ENCODE measurements at regions not wholly inside any gene's neighbourhood (a gene's known extent, or its start where the extent isn't known, plus 50 kb on each side); places are given as distances from the start of the nearest gene placed in this dataset.

DNA sequence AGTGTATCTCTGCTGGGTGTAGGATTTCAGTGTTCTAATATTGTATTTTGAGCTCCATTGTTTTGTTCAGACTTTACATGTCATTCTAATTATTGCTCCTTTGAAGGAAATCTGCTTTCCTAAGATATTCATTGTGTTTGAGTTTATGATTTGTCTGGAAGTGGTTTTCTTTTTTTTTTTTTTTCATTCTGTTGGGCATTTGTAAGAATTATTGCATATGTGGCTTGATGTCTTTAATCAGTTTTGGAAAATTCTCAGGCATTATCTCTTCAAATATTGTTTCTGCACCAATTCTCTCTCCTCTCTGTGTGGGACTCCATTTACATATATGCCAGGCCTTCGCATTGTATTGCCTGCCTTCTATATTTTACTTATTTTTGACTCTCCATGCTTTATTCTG is 65.8 kb upstream of the RNU6-1 start:
- H3K4me1 ChIP-seq (ENCODE audit: control insufficient read depth, insufficient read depth, low read depth, low read length) = no peaks in the 10 kb centered on the region
- H2BK15ac ChIP-seq (ENCODE audit: low read depth, poor library complexity, severe bottlenecking) = no peak overlapping the region
- no peak overlapping the region for H3K27ac ChIP-seq (ENCODE audit: low read length, poor library complexity, severe bottlenecking)
- no peak overlapping the region for H3K4me2 ChIP-seq (ENCODE audit: low read length, poor library complexity, severe bottlenecking)
- no peak overlapping the region for H3K4me3 ChIP-seq (ENCODE audit: insufficient read depth in 1 of 2, low read depth in 1 of 2, low read length in 2 of 2)
- H4K8ac ChIP-seq (ENCODE audit: low read length) = no peak overlapping the region
- no peaks in the 10 kb centered on the region for H3K79me1 ChIP-seq (replicated peaks; ENCODE audit: low read length, poor library complexity, severe bottlenecking)
- H3K4ac ChIP-seq (ENCODE audit: low read depth in 1 of 2, low read length in 2 of 2) = no peak overlapping the region
- H2AK5ac ChIP-seq (ENCODE audit: low read length, severe bottlenecking) = no peak overlapping the region
- no peak overlapping the region for H3K18ac ChIP-seq (ENCODE audit: low read depth in 1 of 2, low read length in 2 of 2)
- no peak overlapping the region for H2BK12ac ChIP-seq (ENCODE audit: low read length in 2 of 2)
- no peak for DNase-seq
- 67% methylated on average over 1 of the region's 1 CpG for WGBS
- H2BK5ac ChIP-seq (ENCODE audit: low read depth, low read length, poor library complexity, severe bottlenecking) = no peak overlapping the region
- no peak overlapping the region for H4K91ac ChIP-seq (ENCODE audit: low read length)
- no peak overlapping the region for H2AFZ ChIP-seq (ENCODE audit: low read depth, low read length)
- no peak overlapping the region for H3K23ac ChIP-seq (ENCODE audit: low read length in 2 of 2)
- no peak overlapping the region for H3K14ac ChIP-seq (ENCODE audit: low read length in 2 of 2)
- H3K27me3 ChIP-seq (ENCODE audit: control insufficient read depth in 1 of 2, insufficient read depth in 1 of 2, low read length in 2 of 2) = no peaks in the 10 kb centered on the region
- no peak overlapping the region for H2BK120ac ChIP-seq (ENCODE audit: low read depth, low read length)
- peaks cover 24% of the 10 kb centered on the region for H3K9me3 ChIP-seq (ENCODE audit: control insufficient read depth, low read length)
- H3K36me3 ChIP-seq (ENCODE audit: control insufficient read depth in 1 of 2, insufficient read depth in 2 of 2, low read depth in 1 of 2, low read length in 2 of 2) = no peaks in the 10 kb centered on the region
- no peak overlapping the region for H3K9ac ChIP-seq (ENCODE audit: low read length)

- Histone ChIP-seq H2BK5ac (ENCODE audit: low read depth, low read length, poor library complexity, severe bottlenecking) (no peak overlapping the region), H3K4me3 (ENCODE audit: insufficient read depth in 1 of 2, low read depth in 1 of 2, low read length in 2 of 2) (no peak overlapping the region), H3K79me1 (replicated peaks; ENCODE audit: low read length, poor library complexity, severe bottlenecking) (no peaks in the 10 kb centered on the region), H2AK5ac (ENCODE audit: low read length, severe bottlenecking) (no peak overlapping the region), H3K27ac (ENCODE audit: low read length, poor library complexity, severe bottlenecking) (no peak overlapping the region), H3K23ac (ENCODE audit: low read length in 2 of 2) (no peak overlapping the region), H4K91ac (ENCODE audit: low read length) (no peak overlapping the region), H3K9me3 (ENCODE audit: control insufficient read depth, low read length) (peaks cover 24% of the 10 kb centered on the region), H4K8ac (ENCODE audit: low read length) (no peak overlapping the region), H3K36me3 (ENCODE audit: control insufficient read depth in 1 of 2, insufficient read depth in 2 of 2, low read depth in 1 of 2, low read length in 2 of 2) (no peaks in the 10 kb centered on the region), H3K4me1 (ENCODE audit: control insufficient read depth, insufficient read depth, low read depth, low read length) (no peaks in the 10 kb centered on the region), H2BK120ac (ENCODE audit: low read depth, low read length) (no peak overlapping the region), H3K4ac (ENCODE audit: low read depth in 1 of 2, low read length in 2 of 2) (no peak overlapping the region), H2AFZ (ENCODE audit: low read depth, low read length) (no peak overlapping the region), H3K27me3 (ENCODE audit: control insufficient read depth in 1 of 2, insufficient read depth in 1 of 2, low read length in 2 of 2) (no peaks in the 10 kb centered on the region), H3K14ac (ENCODE audit: low read length in 2 of 2) (no peak overlapping the region), H3K4me2 (ENCODE audit: low read length, poor library complexity, severe bottlenecking) (no peak overlapping the region), H2BK15ac (ENCODE audit: low read depth, poor library complexity, severe bottlenecking) (no peak overlapping the region), H3K9ac (ENCODE audit: low read length) (no peak overlapping the region), H3K18ac (ENCODE audit: low read depth in 1 of 2, low read length in 2 of 2) (no peak overlapping the region), H2BK12ac (ENCODE audit: low read length in 2 of 2) (no peak overlapping the region)
- peak; percentile 37 for DNase-seq
Measured at GRCh38 chr15:67906382-67906781, 66.5 kb upstream of the RNU6-1 start.

GRCh38 chr15:67907184-67907723 is 67.4 kb upstream of the RNU6-1 start:
- no peak overlapping the region for H3K4me3 ChIP-seq (ENCODE audit: insufficient read depth in 1 of 2, low read depth in 1 of 2, low read length in 2 of 2)
- 93% methylated on average over 2 of the region's 2 CpGs for WGBS
- H3K36me3 ChIP-seq (ENCODE audit: control insufficient read depth in 1 of 2, insufficient read depth in 2 of 2, low read depth in 1 of 2, low read length in 2 of 2) = no peaks in the 10 kb centered on the region
- H3K79me1 ChIP-seq (replicated peaks; ENCODE audit: low read length, poor library complexity, severe bottlenecking) = no peaks in the 10 kb centered on the region
- DNase-seq = no peak
- no peak overlapping the region for H2BK15ac ChIP-seq (ENCODE audit: low read depth, poor library complexity, severe bottlenecking)
- no peaks in the 10 kb centered on the region for H3K27me3 ChIP-seq (ENCODE audit: control insufficient read depth in 1 of 2, insufficient read depth in 1 of 2, low read length in 2 of 2)
- no peak overlapping the region for H3K27ac ChIP-seq (ENCODE audit: low read length, poor library complexity, severe bottlenecking)
- no peak overlapping the region for H3K14ac ChIP-seq (ENCODE audit: low read length in 2 of 2)
- no peak overlapping the region for H2BK12ac ChIP-seq (ENCODE audit: low read length in 2 of 2)
- no peaks in the 10 kb centered on the region for H3K4me1 ChIP-seq (ENCODE audit: control insufficient read depth, insufficient read depth, low read depth, low read length)
- H3K9me3 ChIP-seq (ENCODE audit: control insufficient read depth, low read length) = peaks cover 24% of the 10 kb centered on the region
- H2BK120ac ChIP-seq (ENCODE audit: low read depth, low read length) = no peak overlapping the region
- H3K9ac ChIP-seq (ENCODE audit: low read length) = no peak overlapping the region
- H3K18ac ChIP-seq (ENCODE audit: low read depth in 1 of 2, low read length in 2 of 2) = no peak overlapping the region
- H2BK5ac ChIP-seq (ENCODE audit: low read depth, low read length, poor library complexity, severe bottlenecking) = no peak overlapping the region
- no peak overlapping the region for H3K4me2 ChIP-seq (ENCODE audit: low read length, poor library complexity, severe bottlenecking)
- H3K23ac ChIP-seq (ENCODE audit: low read length in 2 of 2) = no peak overlapping the region
- H2AFZ ChIP-seq (ENCODE audit: low read depth, low read length) = no peak overlapping the region
- H4K8ac ChIP-seq (ENCODE audit: low read length) = no peak overlapping the region
- no peak overlapping the region for H3K4ac ChIP-seq (ENCODE audit: low read depth in 1 of 2, low read length in 2 of 2)
- no peak overlapping the region for H2AK5ac ChIP-seq (ENCODE audit: low read length, severe bottlenecking)
- no peak overlapping the region for H4K91ac ChIP-seq (ENCODE audit: low read length)

DNA sequence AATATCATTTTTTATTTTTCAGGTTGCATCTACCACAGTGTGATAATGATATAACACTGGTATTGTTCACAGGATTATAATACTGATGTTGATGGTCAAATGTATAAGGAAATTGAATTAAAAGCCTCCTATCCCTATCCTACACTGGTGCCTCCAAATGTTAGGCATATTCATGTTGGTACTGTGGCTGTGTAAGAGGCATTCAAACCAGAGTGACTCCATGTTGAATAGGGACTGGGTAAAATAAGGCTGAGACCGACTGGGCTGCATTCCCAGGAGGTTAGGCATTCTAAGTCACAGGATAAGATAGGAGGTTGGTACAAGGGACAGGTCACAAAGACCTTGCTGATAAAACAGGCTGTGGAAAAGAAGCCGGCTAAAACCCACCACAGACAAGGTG is 68.9 kb upstream of the RNU6-1 start:
- no peak overlapping the region for H4K8ac ChIP-seq (ENCODE audit: low read length)
- H3K9me3 ChIP-seq (ENCODE audit: control insufficient read depth, low read length) = peaks cover 24% of the 10 kb centered on the region
- H3K23ac ChIP-seq (ENCODE audit: low read length in 2 of 2) = no peak overlapping the region
- H3K4me3 ChIP-seq (ENCODE audit: insufficient read depth in 1 of 2, low read depth in 1 of 2, low read length in 2 of 2) = no peak overlapping the region
- H3K4me1 ChIP-seq (ENCODE audit: control insufficient read depth, insufficient read depth, low read depth, low read length) = no peaks in the 10 kb centered on the region
- no peak overlapping the region for H3K18ac ChIP-seq (ENCODE audit: low read depth in 1 of 2, low read length in 2 of 2)
- no peak overlapping the region for H2AFZ ChIP-seq (ENCODE audit: low read depth, low read length)
- no peak overlapping the region for H3K14ac ChIP-seq (ENCODE audit: low read length in 2 of 2)
- H4K91ac ChIP-seq (ENCODE audit: low read length) = no peak overlapping the region
- H3K79me1 ChIP-seq (replicated peaks; ENCODE audit: low read length, poor library complexity, severe bottlenecking) = no peaks in the 10 kb centered on the region
- no peak overlapping the region for H2BK15ac ChIP-seq (ENCODE audit: low read depth, poor library complexity, severe bottlenecking)
- H3K4me2 ChIP-seq (ENCODE audit: low read length, poor library complexity, severe bottlenecking) = no peak overlapping the region
- no peak overlapping the region for H3K27ac ChIP-seq (ENCODE audit: low read length, poor library complexity, severe bottlenecking)
- H3K4ac ChIP-seq (ENCODE audit: low read depth in 1 of 2, low read length in 2 of 2) = no peak overlapping the region
- no peaks in the 10 kb centered on the region for H3K27me3 ChIP-seq (ENCODE audit: control insufficient read depth in 1 of 2, insufficient read depth in 1 of 2, low read length in 2 of 2)
- H2AK5ac ChIP-seq (ENCODE audit: low read length, severe bottlenecking) = no peak overlapping the region
- WGBS = 82% methylated on average over 2 of the region's 2 CpGs
- no peak overlapping the region for H2BK5ac ChIP-seq (ENCODE audit: low read depth, low read length, poor library complexity, severe bottlenecking)
- no peak for DNase-seq
- no peaks in the 10 kb centered on the region for H3K36me3 ChIP-seq (ENCODE audit: control insufficient read depth in 1 of 2, insufficient read depth in 2 of 2, low read depth in 1 of 2, low read length in 2 of 2)
- no peak overlapping the region for H2BK12ac ChIP-seq (ENCODE audit: low read length in 2 of 2)
- H3K9ac ChIP-seq (ENCODE audit: low read length) = no peak overlapping the region
- no peak overlapping the region for H2BK120ac ChIP-seq (ENCODE audit: low read depth, low read length)

Data from mesenchymal stem cell (in vitro differentiated cells and primary cell).